HEK293T (cell line): ENCODE measurements at regions not wholly inside any gene's neighbourhood (a gene's known extent, or its start where the extent isn't known, plus 50 kb on each side); places are given as distances from the start of the nearest gene placed in this dataset.

ENCODE experiments used
- CTCF ChIA-PET: fragments of 350-600 bp; formaldehyde crosslinking; extraction: SDS; loops from one replicate; lab custom pipeline; 2021; ENCODE audit warnings: antibody characterized with exemption, inconsistent platforms; lab: Yijun Ruan, JAX
- POLR2A ChIA-PET: fragments of 350-600 bp; formaldehyde crosslinking; extraction: SDS; loops from one replicate; lab custom pipeline; 2020; ENCODE audit warnings: antibody characterized with exemption, inconsistent platforms; lab: Yijun Ruan, JAX
- DNase-seq: peaks from one replicate; pipeline ENCODE4 v3.0.0; 2012; ENCODE audit warnings: mixed read lengths; ENCODE audit errors: extremely low spot score
- ARNT ChIP-seq: fragments of 450-650 bp; IDR thresholded peaks from 2 replicates; pipeline ENCODE4 v1.6.1; 2017; ENCODE audit warnings: mild to moderate bottlenecking
- BHLHE40 ChIP-seq: fragments of 450-650 bp; IDR thresholded peaks from 2 replicates; pipeline ENCODE4 v1.6.1; 2016; ENCODE audit warnings: mild to moderate bottlenecking, moderate library complexity, borderline replicate concordance
- CTBP1 ChIP-seq: fragments of 450-650 bp; IDR thresholded peaks from 2 replicates; pipeline ENCODE4 v1.6.1; 2016; ENCODE audit warnings: borderline replicate concordance
- ELF4 ChIP-seq: fragments of 450-650 bp; IDR thresholded peaks from 2 replicates; pipeline ENCODE4 v1.6.1; 2017; ENCODE audit warnings: antibody characterized with exemption
- FOXA1 ChIP-seq: fragments of 450-650 bp; IDR thresholded peaks from 2 replicates; pipeline ENCODE4 v1.6.1; 2016; ENCODE audit warnings: mild to moderate bottlenecking
- FOXK2 ChIP-seq: fragments of 450-650 bp; IDR thresholded peaks from 2 replicates; pipeline ENCODE4 v1.6.1; 2016; ENCODE audit warnings: mild to moderate bottlenecking
- FOXM1 ChIP-seq: fragments of 450-650 bp; IDR thresholded peaks from 2 replicates; pipeline ENCODE4 v1.6.1; 2017; ENCODE audit warnings: mild to moderate bottlenecking, borderline replicate concordance
- HDGF ChIP-seq: fragments of 450-650 bp; IDR thresholded peaks from 2 replicates; pipeline ENCODE4 v1.6.1; 2017; ENCODE audit warnings: antibody characterized with exemption, borderline replicate concordance
- L3MBTL2 ChIP-seq: fragments of 450-650 bp; conservative IDR thresholded peaks from 2 replicates; pipeline ENCODE4 v1.6.1; 2016; ENCODE audit warnings: mild to moderate bottlenecking
- LEF1 ChIP-seq: fragments of 450-650 bp; IDR thresholded peaks from 2 replicates; pipeline ENCODE4 v1.6.1; 2017; ENCODE audit warnings: mild to moderate bottlenecking, borderline replicate concordance
- NFRKB ChIP-seq: fragments of 450-650 bp; IDR thresholded peaks from 2 replicates; pipeline ENCODE4 v1.6.1; 2016; ENCODE audit warnings: mild to moderate bottlenecking, moderate library complexity
- SP1 ChIP-seq: fragments of 450-650 bp; IDR thresholded peaks from 2 replicates; pipeline ENCODE4 v1.6.1; 2017
- SUZ12 ChIP-seq: fragments of 450-650 bp; IDR thresholded peaks from 2 replicates; pipeline ENCODE4 v1.6.1; 2016; ENCODE audit warnings: mild to moderate bottlenecking
- TARDBP ChIP-seq: fragments of 450-650 bp; IDR thresholded peaks from 2 replicates; pipeline ENCODE4 v1.6.1; 2016
- ZNF384 ChIP-seq: fragments of 450-650 bp; IDR thresholded peaks from 2 replicates; pipeline ENCODE4 v1.6.1; 2016
- TF ChIP-seq, protein P1 (sequence below): fragments of 450-650 bp; IDR thresholded peaks from 2 replicates; pipeline ENCODE4 v1.6.1; 2016

DNA sequence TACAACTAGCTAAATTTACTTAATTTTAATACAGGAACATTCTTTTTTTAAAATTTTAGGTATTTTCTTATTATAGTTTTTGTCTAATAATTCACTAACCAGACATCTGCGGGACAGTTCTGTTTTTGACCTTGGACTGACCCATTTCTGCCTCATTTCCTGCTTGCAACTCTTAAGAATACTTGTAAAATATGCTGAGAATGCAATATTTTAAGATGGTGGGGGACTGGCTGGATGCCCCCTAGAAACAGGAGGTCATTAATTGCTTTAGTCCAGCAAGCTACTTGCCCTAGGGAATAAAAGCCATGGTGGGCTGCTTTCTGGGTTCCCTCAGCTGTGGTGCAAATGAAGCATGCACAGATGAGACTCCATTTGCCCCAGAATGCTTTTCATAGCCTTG is 2348.4 kb downstream of the PCDH7 start:
- TF ChIP-seq TARDBP: no peak
- TF ChIP-seq ARNT: no peak
- TF ChIP-seq FOXK2: no peak
- TF ChIP-seq FOXM1: no peak
- no peak for TF ChIP-seq ELF4
- no peak for TF ChIP-seq BHLHE40
- TF ChIP-seq, protein P1, sequence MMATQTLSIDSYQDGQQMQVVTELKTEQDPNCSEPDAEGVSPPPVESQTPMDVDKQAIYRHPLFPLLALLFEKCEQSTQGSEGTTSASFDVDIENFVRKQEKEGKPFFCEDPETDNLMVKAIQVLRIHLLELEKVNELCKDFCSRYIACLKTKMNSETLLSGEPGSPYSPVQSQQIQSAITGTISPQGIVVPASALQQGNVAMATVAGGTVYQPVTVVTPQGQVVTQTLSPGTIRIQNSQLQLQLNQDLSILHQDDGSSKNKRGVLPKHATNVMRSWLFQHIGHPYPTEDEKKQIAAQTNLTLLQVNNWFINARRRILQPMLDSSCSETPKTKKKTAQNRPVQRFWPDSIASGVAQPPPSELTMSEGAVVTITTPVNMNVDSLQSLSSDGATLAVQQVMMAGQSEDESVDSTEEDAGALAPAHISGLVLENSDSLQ: no peak
- no peak for TF ChIP-seq L3MBTL2
- no peak for TF ChIP-seq NFRKB
- TF ChIP-seq SP1: no peak
- TF ChIP-seq HDGF: no peak
- no peak for TF ChIP-seq CTBP1
- TF ChIP-seq SUZ12: no peak
- CTCF ChIA-PET: no interaction called here
- POLR2A ChIA-PET: no interaction called here
- no peak for DNase-seq

DNA sequence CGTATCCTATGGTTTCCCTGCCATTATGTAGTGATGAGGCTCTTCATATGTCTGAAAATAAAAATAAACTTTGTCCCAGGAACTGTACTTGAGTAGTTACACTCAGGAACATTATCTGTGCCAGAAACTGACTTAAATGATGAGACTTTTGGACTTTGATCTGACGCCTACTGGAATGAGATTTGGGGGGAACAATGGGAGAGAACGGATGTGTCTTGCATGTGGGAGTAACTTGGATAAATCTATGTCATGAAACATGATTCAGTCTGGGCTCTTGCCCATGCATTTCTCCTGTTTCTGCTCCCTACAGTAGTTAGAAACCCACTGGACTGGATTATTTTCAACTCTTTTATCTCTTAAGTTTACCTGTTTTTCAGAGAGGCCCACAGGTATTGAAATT is 2351.4 kb downstream of the PCDH7 start:
- TF ChIP-seq ZNF384 (no peak), HDGF (no peak), LEF1 (no peak), FOXK2 (no peak), ELF4 (no peak), SP1 (no peak), ARNT (no peak), FOXM1 (no peak), BHLHE40 (no peak), CTBP1 (no peak), L3MBTL2 (no peak), NFRKB (no peak), SUZ12 (no peak), FOXA1 (no peak)
- TF ChIP-seq, protein P1: no peak
- no peak for DNase-seq
- ChIA-PET CTCF (no interaction called here), POLR2A (no interaction called here)

DNA sequence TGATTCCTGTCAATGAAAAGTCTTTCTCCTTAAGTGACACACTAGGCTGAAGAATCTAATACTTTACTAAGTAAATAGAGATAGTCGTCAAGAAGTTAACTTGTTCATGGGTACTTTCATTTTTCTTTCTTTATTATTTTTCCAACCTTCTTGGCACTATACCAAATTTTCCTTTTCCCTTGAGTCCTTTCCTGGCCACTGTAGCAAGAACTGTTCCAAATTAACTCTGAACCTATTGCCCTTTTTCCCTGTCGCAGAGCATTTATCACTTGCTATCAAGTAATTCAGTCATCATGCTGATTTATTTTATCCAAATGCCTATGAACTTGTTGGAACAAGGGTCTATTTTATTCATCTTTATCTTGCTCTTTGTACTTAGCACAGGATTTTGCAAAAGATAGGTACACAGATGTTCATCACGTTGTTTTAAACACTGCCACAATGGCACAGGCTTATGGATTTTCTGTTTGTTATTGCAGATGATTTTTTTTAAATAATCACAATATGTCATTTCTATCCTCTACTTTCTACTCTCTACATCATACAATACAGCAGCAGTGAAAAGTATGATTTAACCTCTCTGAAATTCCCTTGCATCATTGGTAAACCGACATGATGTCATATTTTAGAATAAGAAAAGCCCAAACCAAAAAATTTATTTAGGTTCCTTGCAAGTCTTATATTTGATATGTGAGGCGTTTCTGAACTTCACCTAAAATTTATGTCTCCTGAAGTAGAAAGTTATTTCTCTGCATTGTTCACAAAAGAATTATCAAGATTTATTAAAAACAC is 2352.3 kb downstream of the PCDH7 start:
- CTCF ChIA-PET: no interaction called here
- TF ChIP-seq FOXA1 (no peak), FOXM1 (no peak), HDGF (no peak), SP1 (no peak), CTBP1 (no peak), L3MBTL2 (no peak), ZNF384 (no peak), NFRKB (no peak), LEF1 (no peak), TARDBP (no peak), ARNT (no peak), BHLHE40 (no peak), ELF4 (no peak), SUZ12 (no peak), FOXK2 (no peak)
- TF ChIP-seq, protein P1: no peak
- no peak for DNase-seq
- POLR2A ChIA-PET: no interaction called here

DNA sequence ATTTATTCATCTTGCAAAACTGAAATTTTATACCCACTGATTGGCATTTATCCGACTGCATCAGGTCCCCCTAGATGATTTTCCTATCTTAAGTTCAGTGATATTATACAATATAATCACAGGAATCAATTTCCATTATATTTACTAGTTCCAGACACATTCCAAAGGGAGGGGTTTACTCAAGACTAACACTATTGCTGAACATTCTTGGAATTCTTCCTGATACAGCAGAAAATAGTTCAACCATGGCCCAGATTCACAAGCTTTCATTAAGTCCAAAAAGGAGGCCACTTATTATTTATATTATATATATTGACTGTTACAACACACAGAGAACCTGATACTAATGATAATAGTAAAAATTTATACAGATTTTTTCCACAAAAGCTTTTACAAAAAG is 2353.6 kb downstream of the PCDH7 start:
- ChIA-PET POLR2A (no interaction called here), CTCF (interaction anchor here (0.5 kb wide), 1 partner anchor 321 kb away, joined by 3 read pairs; no protein-coding TSS in a partner anchor)
- DNase-seq: no peak
- TF ChIP-seq NFRKB (no peak), SP1 (no peak), BHLHE40 (no peak), CTBP1 (no peak), L3MBTL2 (no peak), LEF1 (no peak), SUZ12 (no peak), FOXM1 (no peak), TARDBP (no peak), ARNT (no peak), FOXA1 (no peak), ZNF384 (no peak), FOXK2 (no peak), ELF4 (no peak)
- TF ChIP-seq, protein P1: no peak

DNA sequence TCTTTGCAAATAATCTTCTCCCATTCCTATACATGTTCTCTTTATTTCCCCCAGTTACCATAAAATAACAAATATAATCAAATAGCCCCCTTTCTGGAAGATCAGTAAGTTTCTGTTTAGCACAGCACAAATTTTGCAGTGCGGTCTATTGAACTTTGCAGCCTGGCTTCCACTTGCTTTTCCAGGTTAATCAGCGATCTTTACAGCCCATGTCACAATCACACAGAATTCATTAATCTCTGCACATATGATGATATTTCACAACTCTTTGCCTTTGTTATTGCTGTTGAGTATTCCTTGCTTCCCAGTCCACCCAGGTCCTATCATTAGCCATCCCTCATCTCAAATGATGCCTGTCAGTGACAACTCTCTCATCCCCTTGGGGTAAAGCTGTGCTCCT is 2358.0 kb downstream of the PCDH7 start:
- TF ChIP-seq TARDBP (no peak), NFRKB (no peak)
- CTCF ChIA-PET: no interaction called here

DNA sequence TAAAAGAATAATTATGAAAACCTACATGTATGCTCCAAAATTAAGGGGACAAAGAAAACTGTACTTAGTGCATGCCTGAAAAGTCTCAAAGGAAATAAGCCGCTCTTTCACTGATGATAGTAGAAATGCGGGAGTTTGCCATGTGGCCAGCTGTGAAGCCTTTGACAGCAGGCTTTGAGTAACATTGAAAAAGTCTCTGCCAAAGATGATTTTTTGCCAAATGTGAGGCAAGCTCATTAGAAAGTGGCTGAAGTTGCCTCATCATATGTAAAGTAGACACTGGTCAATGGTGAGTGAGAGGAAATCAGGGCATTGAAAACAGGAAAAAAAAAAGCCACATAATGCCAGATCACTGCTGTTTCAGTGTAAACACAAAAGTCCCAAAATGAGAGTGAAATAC is 2360.1 kb downstream of the PCDH7 start:
- no peak for TF ChIP-seq HDGF
- POLR2A ChIA-PET: no interaction called here
- DNase-seq: no peak
- CTCF ChIA-PET: no interaction called here

More for the DNA sequence above, 2358.0 kb downstream of the PCDH7 start:
- POLR2A ChIA-PET: no interaction called here
- DNase-seq: no peak
